ENCODE measurements at regions not wholly inside any gene's neighbourhood (a gene's known extent, or its start where the extent isn't known, plus 50 kb on each side); places are given as distances from the start of the nearest gene placed in this dataset.

GRCh38 chr21:20207335-20207734 is 790.9 kb upstream of the NCAM2 start:
- TF ChIP-seq EZH2 (IDR thresholded peaks at IDR 0.05; ENCODE audit: insufficient read depth, poor library complexity, severe bottlenecking) (no peak), EZH2phosphoT487 (IDR thresholded peaks at IDR 0.05; ENCODE audit: insufficient read depth, low read depth) (no peak)
